CD4-positive, alpha-beta memory T cell (primary cell): ENCODE measurements at regions not wholly inside any gene's neighbourhood (a gene's known extent, or its start where the extent isn't known, plus 50 kb on each side); places are given as distances from the start of the nearest gene placed in this dataset.

Experiments used
- CTCF ChIA-PET: fragments of 350-600 bp; sonication (Branson Sonifier 250); formaldehyde crosslinking; loops from one replicate; lab custom pipeline; 2021; ENCODE audit warnings: inconsistent platforms; ENCODE audit not compliant: partially characterized antibody; lab: Charles Lee
- POLR2A ChIA-PET: fragments of 350-600 bp; sonication (Branson Sonifier 250); formaldehyde crosslinking; loops from one replicate; lab custom pipeline; 2021; ENCODE audit not compliant: partially characterized antibody; lab: Charles Lee
- DNase-seq, 5 donors: peaks; one replicate each; pipeline versions ENCODE4 v3.0.0 to v3.0.0-alpha.2; 2020 to 2022; ENCODE audit warnings: mixed read lengths in 1 of 5
- H3K27ac ChIP-seq: one replicate; pipeline ENCODE4 v1.7.0; 2013; ENCODE audit warnings: low read depth, low read length
- H3K27me3 ChIP-seq: 2 replicates; pipeline ENCODE4 v1.7.0; 2013; ENCODE audit warnings: mild to moderate bottlenecking, low read length, moderate library complexity; ENCODE audit not compliant: insufficient read depth
- H3K36me3 ChIP-seq: 2 replicates; pipeline ENCODE4 v1.7.0; 2013; ENCODE audit warnings: mild to moderate bottlenecking, low read length, moderate library complexity; ENCODE audit not compliant: insufficient read depth
- H3K4me1 ChIP-seq: 2 replicates; pipeline ENCODE4 v1.7.0; 2013; ENCODE audit warnings: mild to moderate bottlenecking, low read length, moderate library complexity; ENCODE audit not compliant: insufficient read depth
- H3K4me3 ChIP-seq, 2 donors: one replicate each; pipeline ENCODE4 v1.7.0; 2013; ENCODE audit warnings: low read length in 2 of 2, mild to moderate bottlenecking in 1 of 2
- H3K9me3 ChIP-seq, 2 donors: one replicate each; pipeline ENCODE4 v1.7.0; 2013; ENCODE audit warnings: low read length in 2 of 2, control low read depth in 1 of 2; ENCODE audit not compliant: control insufficient read depth in 1 of 2
- H3K27ac Mint-ChIP-seq, 7 donors: one replicate each; pipeline ENCODE4 v1.8.0; 2020 to 2021; ENCODE audit warnings: mixed read lengths in 7 of 7, mild to moderate bottlenecking in 6 of 7, inconsistent platforms in 3 of 7, moderate library complexity in 3 of 7
- H3K27me3 Mint-ChIP-seq, 2 donors: one replicate each; pipeline ENCODE4 v1.8.0; 2020 to 2021; ENCODE audit warnings: mixed read lengths in 2 of 2
- H3K36me3 Mint-ChIP-seq, 2 donors: one replicate each; pipeline ENCODE4 v1.8.0; 2020 to 2021; ENCODE audit warnings: mixed read lengths in 2 of 2, inconsistent platforms in 1 of 2, mild to moderate bottlenecking in 1 of 2
- H3K4me1 Mint-ChIP-seq, 4 donors: one replicate each; pipeline ENCODE4 v1.8.0; 2020 to 2021; ENCODE audit warnings: mixed read lengths in 4 of 4, mild to moderate bottlenecking in 1 of 4
- H3K4me3 Mint-ChIP-seq, 8 donors: one replicate each; pipeline ENCODE4 v1.8.0; 2020 to 2021; ENCODE audit warnings: mixed read lengths in 8 of 8, mild to moderate bottlenecking in 7 of 8, moderate library complexity in 6 of 8, inconsistent platforms in 3 of 8
- H3K9me3 Mint-ChIP-seq, 8 donors: one replicate each; pipeline ENCODE4 v1.8.0; 2020 to 2021; ENCODE audit warnings: mixed read lengths in 8 of 8, mild to moderate bottlenecking in 5 of 8, inconsistent platforms in 3 of 8, moderate library complexity in 1 of 8
- intact Hi-C: fragments of 100-400 bp; cut with micrococcal nuclease; formaldehyde crosslinking; loops from one replicate; pipeline ENCODE4 v1.15.1; 2023

DNA sequence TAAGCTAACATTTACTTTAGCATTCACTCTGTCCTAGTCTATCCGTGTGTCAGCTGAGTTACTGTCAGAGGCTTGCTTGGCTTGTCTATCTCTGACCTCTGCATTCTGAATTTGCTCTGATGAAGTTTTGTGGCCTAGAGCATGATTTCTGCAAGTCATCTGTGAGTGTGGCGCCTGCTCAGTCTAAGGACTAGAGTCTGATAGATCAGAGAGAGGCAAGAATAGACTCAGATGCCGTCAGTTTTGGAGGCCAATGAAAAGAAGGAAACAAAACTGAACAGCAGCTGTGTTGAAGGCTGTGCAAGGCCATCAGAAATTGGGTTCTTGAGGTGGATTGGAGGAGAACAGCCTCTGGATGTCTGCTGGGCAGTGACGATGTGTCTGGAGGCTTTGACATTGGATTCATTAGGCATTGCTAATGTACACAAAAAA, 573.1 kb downstream of the USP25 start:
- ChIA-PET CTCF (no interaction called here), POLR2A (no interaction called here)
- Mint-ChIP-seq H3K4me1 (no peaks in the 10 kb centered on the region), H3K27ac (no peak overlapping the region), H3K36me3 (no peaks in the 10 kb centered on the region), H3K4me3 (no peak overlapping the region), H3K27me3 (no peaks in the 10 kb centered on the region), H3K9me3 (peaks cover 0 to 2% (median 0%) of the 10 kb centered on the region in 8 donors)
- H3K4me3 ChIP-seq: no peak overlapping the region
- H3K27ac ChIP-seq: no peak overlapping the region
- no peaks in the 10 kb centered on the region for H3K36me3 ChIP-seq
- H3K9me3 ChIP-seq: no peaks in the 10 kb centered on the region
- no peaks in the 10 kb centered on the region for H3K27me3 ChIP-seq
- intact Hi-C loops: no loop called here
- H3K4me1 ChIP-seq: no peaks in the 10 kb centered on the region
- no peak for DNase-seq

GRCh38 chr21:16304174-16305095, 574.7 kb downstream of the USP25 start:
- Mint-ChIP-seq H3K36me3 (no peaks in the 10 kb centered on the region), H3K27me3 (no peaks in the 10 kb centered on the region), H3K9me3 (peaks cover 0 to 4% (median 0%) of the 10 kb centered on the region in 8 donors), H3K4me3 (no peak overlapping the region), H3K27ac (no peak overlapping the region), H3K4me1 (peaks cover 0 to 2% (median 0%) of the 10 kb centered on the region in 4 donors)
- Histone ChIP-seq H3K4me1 (no peaks in the 10 kb centered on the region), H3K9me3 (no peaks in the 10 kb centered on the region), H3K4me3 (no peak overlapping the region), H3K36me3 (no peaks in the 10 kb centered on the region), H3K27ac (no peak overlapping the region), H3K27me3 (no peaks in the 10 kb centered on the region)
- CTCF ChIA-PET: no interaction called here
- DNase-seq: no peak
- intact Hi-C loops: no loop called here
- POLR2A ChIA-PET: no interaction called here

- no peak for DNase-seq
- ChIA-PET POLR2A (no interaction called here), CTCF (no interaction called here)
- no peaks in the 10 kb centered on the region for H3K36me3 Mint-ChIP-seq
- no peaks in the 10 kb centered on the region for H3K27me3 ChIP-seq
- no peaks in the 10 kb centered on the region for H3K36me3 ChIP-seq
- H3K9me3 Mint-ChIP-seq: peaks cover 0 to 4% (median 0%) of the 10 kb centered on the region in 8 donors
- H3K4me3 ChIP-seq: no peak overlapping the region
- H3K27ac Mint-ChIP-seq: no peak overlapping the region
- H3K9me3 ChIP-seq: no peaks in the 10 kb centered on the region
- H3K27ac ChIP-seq: no peak overlapping the region
- intact Hi-C loops: no loop called here
- H3K27me3 Mint-ChIP-seq: no peaks in the 10 kb centered on the region
- no peak overlapping the region for H3K4me3 Mint-ChIP-seq
- H3K4me1 Mint-ChIP-seq: peaks cover 0 to 5% (median 1%) of the 10 kb centered on the region in 4 donors
- no peaks in the 10 kb centered on the region for H3K4me1 ChIP-seq
These were observed 575.9 kb downstream of the USP25 start for GRCh38 chr21:16305686-16306085.

GRCh38 chr21:16307256-16307655, 577.5 kb downstream of the USP25 start:
- no peaks in the 10 kb centered on the region for H3K36me3 Mint-ChIP-seq
- no peak for DNase-seq
- Histone ChIP-seq H3K4me1 (no peaks in the 10 kb centered on the region), H3K27ac (no peak overlapping the region), H3K27me3 (no peaks in the 10 kb centered on the region), H3K9me3 (no peaks in the 10 kb centered on the region), H3K4me3 (no peak overlapping the region), H3K36me3 (no peaks in the 10 kb centered on the region)
- POLR2A ChIA-PET: no interaction called here
- H3K27ac Mint-ChIP-seq: no peak overlapping the region
- no peaks in the 10 kb centered on the region for H3K27me3 Mint-ChIP-seq
- CTCF ChIA-PET: no interaction called here
- peaks cover 0 to 5% (median 1%) of the 10 kb centered on the region in 4 donors for H3K4me1 Mint-ChIP-seq
- intact Hi-C loops: no loop called here
- no peak overlapping the region for H3K4me3 Mint-ChIP-seq
- H3K9me3 Mint-ChIP-seq: peaks cover 0 to 3% (median 0%) of the 10 kb centered on the region in 8 donors

DNA sequence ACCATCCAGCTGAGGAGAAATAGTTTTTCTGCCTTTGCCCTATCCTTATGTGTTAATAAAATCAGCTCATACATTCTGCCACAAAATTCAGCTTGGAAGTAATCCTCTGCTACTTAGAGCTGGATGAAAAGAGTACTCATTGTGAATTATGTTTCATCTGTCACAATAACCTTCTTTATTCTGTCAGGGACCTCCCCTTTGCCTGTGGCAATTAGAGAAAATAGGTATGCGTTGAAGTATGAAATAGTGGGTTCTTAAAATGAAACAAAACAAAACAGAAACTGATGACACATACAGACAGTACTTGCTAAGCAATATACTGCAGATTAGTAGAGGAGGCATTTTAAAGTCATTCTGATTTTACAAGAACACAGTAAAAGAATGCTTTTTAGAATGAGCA, 578.5 kb downstream of the USP25 start:
- no peak for DNase-seq
- CTCF ChIA-PET: no interaction called here
- Histone ChIP-seq H3K4me3 (no peak overlapping the region), H3K4me1 (no peaks in the 10 kb centered on the region), H3K27ac (no peak overlapping the region), H3K9me3 (no peaks in the 10 kb centered on the region), H3K36me3 (no peaks in the 10 kb centered on the region), H3K27me3 (no peaks in the 10 kb centered on the region)
- no peak overlapping the region for H3K4me3 Mint-ChIP-seq
- peaks cover 0 to 5% (median 1%) of the 10 kb centered on the region in 4 donors for H3K4me1 Mint-ChIP-seq
- intact Hi-C loops: no loop called here
- POLR2A ChIA-PET: no interaction called here
- H3K36me3 Mint-ChIP-seq: no peaks in the 10 kb centered on the region
- no peak overlapping the region for H3K27ac Mint-ChIP-seq
- no peaks in the 10 kb centered on the region for H3K27me3 Mint-ChIP-seq
- peaks cover 0 to 3% (median 0%) of the 10 kb centered on the region in 8 donors for H3K9me3 Mint-ChIP-seq

GRCh38 chr21:16309250-16309971, 579.6 kb downstream of the USP25 start:
- Histone ChIP-seq H3K4me3 (no peak overlapping the region), H3K4me1 (no peaks in the 10 kb centered on the region), H3K36me3 (no peaks in the 10 kb centered on the region), H3K27me3 (no peaks in the 10 kb centered on the region), H3K9me3 (no peaks in the 10 kb centered on the region), H3K27ac (no peak overlapping the region)
- DNase-seq: no peak
- no peak overlapping the region for H3K27ac Mint-ChIP-seq
- no peaks in the 10 kb centered on the region for H3K27me3 Mint-ChIP-seq
- peaks cover 0 to 5% (median 1%) of the 10 kb centered on the region in 4 donors for H3K4me1 Mint-ChIP-seq
- H3K36me3 Mint-ChIP-seq: no peaks in the 10 kb centered on the region
- ChIA-PET POLR2A (no interaction called here), CTCF (no interaction called here)
- intact Hi-C loops: no loop called here
- H3K9me3 Mint-ChIP-seq: peaks cover 0 to 3% (median 0%) of the 10 kb centered on the region in 8 donors
- no peak overlapping the region for H3K4me3 Mint-ChIP-seq

GRCh38 chr21:16310176-16310575, 580.4 kb downstream of the USP25 start:
- no peaks in the 10 kb centered on the region for H3K4me1 ChIP-seq
- DNase-seq: no peak
- Mint-ChIP-seq H3K4me1 (peaks cover 0 to 5% (median 1%) of the 10 kb centered on the region in 4 donors), H3K9me3 (peaks cover 0 to 3% (median 0%) of the 10 kb centered on the region in 8 donors), H3K36me3 (no peaks in the 10 kb centered on the region), H3K27me3 (no peaks in the 10 kb centered on the region), H3K4me3 (peak overlapping the region in 2 of 8 donors; percentile 1 to 45), H3K27ac (no peak overlapping the region)
- POLR2A ChIA-PET: no interaction called here
- H3K4me3 ChIP-seq: no peak overlapping the region
- intact Hi-C loops: no loop called here
- no peak overlapping the region for H3K27ac ChIP-seq
- CTCF ChIA-PET: no interaction called here
- no peaks in the 10 kb centered on the region for H3K36me3 ChIP-seq
- no peaks in the 10 kb centered on the region for H3K9me3 ChIP-seq
- H3K27me3 ChIP-seq: no peaks in the 10 kb centered on the region
